Activated T-helper 1 cell treated with anti-CD3 and anti-CD28 coated beads, Interleukin-12 subunit alpha, Interleukin-12 subunit beta, Interleukin-2, Interleukin-4 antibody, amounts not matched to agents 30 ng/mL and 10 ng/mL and 1 ng/mL, durations not matched to agents 14 hours and 24 hours and 36 hours (primary cell): ENCODE measurements at regions not wholly inside any gene's neighbourhood (a gene's known extent, or its start where the extent isn't known, plus 50 kb on each side); places are given as distances from the start of the nearest gene placed in this dataset.
"Not testable (repeated sequence)": the region's sequence is repeated elsewhere in the genome, so short reads cannot be mapped to it uniquely, and the experiment has no call there.

Experiments
- DNase-seq: peaks from one replicate; pipeline ENCODE4 v3.0.0; 2021; ENCODE audit warnings: low spot score
- H3K27ac Mint-ChIP-seq: one replicate; pipeline ENCODE4 v1.8.0; 2021; ENCODE audit warnings: mild to moderate bottlenecking, mixed read lengths
- H3K27me3 Mint-ChIP-seq: one replicate; pipeline ENCODE4 v1.8.0; 2022; ENCODE audit warnings: mild to moderate bottlenecking, moderate library complexity, mixed read lengths; ENCODE audit not compliant: insufficient read depth
- H3K36me3 Mint-ChIP-seq: one replicate; pipeline ENCODE4 v1.8.0; 2021; ENCODE audit warnings: low read depth, mixed read lengths
- H3K4me1 Mint-ChIP-seq: one replicate; pipeline ENCODE4 v1.8.0; 2021; ENCODE audit warnings: low read depth, mixed read lengths
- H3K4me3 Mint-ChIP-seq: one replicate; pipeline ENCODE4 v1.8.0; 2021; ENCODE audit warnings: mild to moderate bottlenecking, moderate library complexity, mixed read lengths
- H3K9me3 Mint-ChIP-seq: one replicate; pipeline ENCODE4 v1.8.0; 2021; ENCODE audit warnings: mixed read lengths
- intact Hi-C: fragments of 100-400 bp; cut with micrococcal nuclease; formaldehyde crosslinking; loops from one replicate; pipeline ENCODE4 v1.15.1; 2024

DNA sequence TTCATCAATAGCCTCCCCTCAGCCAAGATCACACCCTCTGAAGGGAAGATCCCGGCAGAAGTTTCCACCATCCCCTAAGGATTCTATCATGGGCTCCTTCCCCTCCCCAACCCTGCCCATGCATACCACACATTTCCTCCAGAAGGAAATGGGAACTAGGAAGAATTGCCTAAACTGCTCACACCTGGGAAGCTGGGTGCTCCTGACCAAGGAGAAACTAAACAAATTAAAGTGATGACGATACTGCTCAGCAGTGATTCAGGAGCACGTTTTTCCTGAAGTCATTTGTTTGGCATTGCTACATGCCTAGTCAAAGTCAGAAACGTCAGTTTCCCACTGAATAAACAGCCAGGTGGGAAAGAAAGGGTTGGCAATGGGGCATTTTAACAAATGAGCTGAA lies 136.1 kb upstream of the CDYL start:
- H3K36me3 Mint-ChIP-seq, result no peaks in the 10 kb centered on the region
- H3K4me3 Mint-ChIP-seq, result no peak overlapping the region

GRCh38 chr6:4638641-4639040 lies 137.6 kb upstream of the CDYL start:
- Mint-ChIP-seq H3K36me3 (no peaks in the 10 kb centered on the region), H3K4me1 (peaks cover 11% of the 10 kb centered on the region), H3K4me3 (no peak overlapping the region), H3K27ac (no peak overlapping the region), H3K9me3 (peaks cover 32% of the 10 kb centered on the region), H3K27me3 (peaks cover 4% of the 10 kb centered on the region)
- DNase-seq, result no peak
- intact Hi-C loops, result loop anchor here (5.0 kb wide), 3 partner anchors 139 to 1234 kb away; partner anchors contain the start of genes CDYL and RPP40

More for the DNA sequence above, 136.1 kb upstream of the CDYL start:
- no peak overlapping the region for H3K27ac Mint-ChIP-seq
- H3K4me1 Mint-ChIP-seq, result peaks cover 11% of the 10 kb centered on the region
- no peak for DNase-seq
- intact Hi-C loops, result no loop called here
- H3K27me3 Mint-ChIP-seq, result peaks cover 4% of the 10 kb centered on the region
- H3K9me3 Mint-ChIP-seq, result peaks cover 32% of the 10 kb centered on the region

DNA sequence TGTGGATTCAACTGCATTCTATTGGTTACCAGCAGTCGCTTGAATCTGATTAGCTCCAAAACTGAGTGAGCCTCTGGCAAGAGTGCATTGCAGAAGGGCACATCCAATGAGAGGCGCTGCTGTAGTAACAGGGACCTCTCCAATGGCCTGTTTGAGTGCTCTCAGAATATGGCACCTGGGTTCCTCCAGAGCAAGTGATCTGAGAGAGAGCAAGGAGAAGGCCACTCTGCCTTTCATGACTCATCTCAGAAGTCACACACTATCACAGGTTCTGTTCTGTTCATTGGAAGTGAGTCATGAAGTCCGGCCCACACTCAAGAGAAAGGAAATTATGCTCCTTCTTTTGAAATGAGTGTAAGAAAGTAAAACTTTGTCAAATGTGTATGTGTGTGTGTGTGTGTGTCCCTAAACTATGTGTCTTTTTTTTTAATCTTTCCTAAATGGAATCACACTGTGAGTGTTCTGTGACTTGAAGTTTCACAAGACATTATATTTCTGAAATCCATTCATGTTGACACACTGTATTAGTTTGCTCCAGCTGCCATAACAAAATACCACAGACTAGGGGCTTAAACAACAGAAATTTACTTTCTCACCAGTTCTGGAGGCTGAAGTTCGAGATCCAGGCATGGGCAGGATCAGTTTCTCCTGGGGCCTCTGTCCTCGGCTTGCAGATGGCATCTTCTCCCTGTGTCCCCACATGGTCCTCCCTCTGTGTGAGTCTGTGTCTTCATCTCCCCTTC lies 138.3 kb upstream of the CDYL start:
- peak; percentile 8 for DNase-seq
- peaks cover 4% of the 10 kb centered on the region for H3K27me3 Mint-ChIP-seq
- H3K9me3 Mint-ChIP-seq, result peaks cover 32% of the 10 kb centered on the region
- no peaks in the 10 kb centered on the region for H3K36me3 Mint-ChIP-seq
- H3K4me1 Mint-ChIP-seq, result peaks cover 11% of the 10 kb centered on the region
- H3K27ac Mint-ChIP-seq, result peak overlapping the region; percentile 52
- intact Hi-C loops, result loop anchor here (2.0 to 5.0 kb wide), 4 partner anchors 139 to 1234 kb away; partner anchors contain the start of genes CDYL and RPP40
- no peak overlapping the region for H3K4me3 Mint-ChIP-seq

DNA sequence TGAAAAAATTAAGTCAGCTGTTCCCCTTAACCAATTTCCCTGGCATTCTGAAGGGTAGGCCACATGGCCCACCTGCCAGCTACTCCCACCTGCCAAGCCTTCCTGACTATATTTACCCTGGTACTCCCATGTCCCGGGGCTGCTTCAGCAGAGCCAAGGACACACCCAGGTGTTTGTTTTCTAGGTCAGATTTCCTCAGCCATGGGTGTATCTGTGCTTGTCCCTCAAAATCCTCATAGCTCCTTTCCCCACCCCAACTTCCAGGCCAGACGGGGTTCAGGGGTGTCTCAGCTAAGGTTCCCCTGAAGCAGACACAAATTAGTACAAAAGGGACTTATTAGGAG lies 139.4 kb upstream of the CDYL start:
- H3K27me3 Mint-ChIP-seq, result peaks cover 1% of the 10 kb centered on the region
- no peak overlapping the region for H3K4me3 Mint-ChIP-seq
- H3K9me3 Mint-ChIP-seq, result peaks cover 32% of the 10 kb centered on the region
- DNase-seq, result no peak
- H3K27ac Mint-ChIP-seq, result peak overlapping the region; percentile 47
- intact Hi-C loops, result loop anchor here (2.0 to 5.0 kb wide), 4 partner anchors 140 to 1235 kb away; partner anchors contain the start of genes CDYL and RPP40
- peaks cover 11% of the 10 kb centered on the region for H3K4me1 Mint-ChIP-seq
- no peaks in the 10 kb centered on the region for H3K36me3 Mint-ChIP-seq

DNA sequence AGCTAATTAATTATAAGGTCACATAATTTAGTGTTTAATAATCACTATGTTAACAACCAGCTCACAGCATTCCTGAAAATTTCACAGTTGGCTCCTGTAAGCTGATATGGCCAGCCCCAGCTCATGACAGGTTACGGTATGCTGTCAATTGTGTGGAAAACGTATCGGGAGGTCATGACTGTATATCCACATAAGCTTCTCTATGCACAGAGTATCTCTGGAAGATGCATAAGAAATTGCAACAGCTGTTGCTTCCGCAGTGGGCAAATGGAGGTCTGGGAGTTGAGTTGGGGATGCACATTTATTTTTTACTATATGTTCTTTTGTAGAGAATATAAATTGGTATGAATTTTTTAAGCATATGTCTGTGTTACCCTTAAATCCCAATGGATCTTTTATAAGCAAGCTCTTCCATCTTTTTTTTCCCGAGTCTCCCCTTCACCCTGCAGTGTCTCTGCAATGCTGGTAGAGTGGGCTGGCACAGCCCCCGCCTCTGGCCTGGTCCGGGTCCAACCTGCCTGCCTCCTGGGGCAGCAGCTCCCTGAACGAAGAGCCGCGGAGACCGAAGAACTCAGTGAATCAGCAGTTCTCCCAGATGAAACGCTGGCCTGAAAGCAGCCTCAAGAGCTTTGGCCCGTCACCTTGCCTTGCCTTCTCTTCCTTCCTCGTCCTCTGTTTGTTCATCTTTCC lies 139.9 kb upstream of the CDYL start:
- H3K36me3 Mint-ChIP-seq, result no peaks in the 10 kb centered on the region
- H3K27me3 Mint-ChIP-seq, result peaks cover 1% of the 10 kb centered on the region
- H3K27ac Mint-ChIP-seq, result no peak overlapping the region
- peaks cover 11% of the 10 kb centered on the region for H3K4me1 Mint-ChIP-seq
- intact Hi-C loops, result loop anchor here (2.0 to 5.0 kb wide), 4 partner anchors 141 to 1236 kb away; partner anchors contain the start of genes CDYL and RPP40
- no peak for DNase-seq
- H3K9me3 Mint-ChIP-seq, result peaks cover 32% of the 10 kb centered on the region
- no peak overlapping the region for H3K4me3 Mint-ChIP-seq

GRCh38 chr6:4635666-4636065 lies 140.5 kb upstream of the CDYL start:
- Mint-ChIP-seq H3K4me3 (no peak overlapping the region), H3K36me3 (no peaks in the 10 kb centered on the region), H3K27ac (no peak overlapping the region), H3K9me3 (peaks cover 37% of the 10 kb centered on the region), H3K27me3 (peaks cover 1% of the 10 kb centered on the region), H3K4me1 (peaks cover 11% of the 10 kb centered on the region)
- intact Hi-C loops, result loop anchor here (2.0 to 5.0 kb wide), 4 partner anchors 142 to 1237 kb away; partner anchors contain the start of genes CDYL and RPP40
- DNase-seq, result no peak

DNA sequence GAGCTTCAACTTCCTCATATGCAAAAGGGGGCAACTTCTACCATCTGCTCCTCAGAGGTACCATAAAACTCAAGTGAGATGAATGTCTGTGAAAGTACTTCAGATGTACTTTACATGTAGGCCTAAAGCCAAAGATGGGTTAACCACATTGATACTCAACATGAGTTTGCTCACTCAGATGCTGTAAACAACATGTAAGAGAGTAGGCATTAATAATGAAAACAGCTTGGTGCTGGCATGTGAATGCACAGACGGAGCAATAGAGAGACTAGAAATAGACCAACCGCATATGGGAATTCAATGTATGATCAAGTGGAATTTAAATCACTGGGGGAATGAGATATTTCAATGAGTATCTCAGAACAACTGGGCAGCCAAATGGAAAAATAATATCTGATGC lies 143.8 kb upstream of the CDYL start:
- H3K9me3 Mint-ChIP-seq, result peaks cover 27% of the 10 kb centered on the region
- peaks cover 2% of the 10 kb centered on the region for H3K27me3 Mint-ChIP-seq
- DNase-seq, result no peak
- intact Hi-C loops, result no loop called here
- H3K4me3 Mint-ChIP-seq, result no peak overlapping the region
- H3K4me1 Mint-ChIP-seq, result peaks cover under 1% of the 10 kb centered on the region
- H3K36me3 Mint-ChIP-seq, result no peaks in the 10 kb centered on the region
- H3K27ac Mint-ChIP-seq, result no peak overlapping the region

- H3K4me1 Mint-ChIP-seq, H3K27me3 Mint-ChIP-seq, DNase-seq, intact Hi-C loops, H3K27ac Mint-ChIP-seq, H3K4me3 Mint-ChIP-seq, H3K36me3 Mint-ChIP-seq: not testable (repeated sequence)
- H3K9me3 Mint-ChIP-seq, result peaks cover 15% of the 10 kb centered on the region
Observed at GRCh38 chr6:4629789-4630188, 146.4 kb upstream of the CDYL start.

GRCh38 chr6:4625557-4625956 lies 150.6 kb upstream of the CDYL start:
- H3K9me3 Mint-ChIP-seq, result peaks cover 9% of the 10 kb centered on the region
- no peak overlapping the region for H3K4me3 Mint-ChIP-seq
- intact Hi-C loops, result no loop called here
- H3K27ac Mint-ChIP-seq, result no peak overlapping the region
- H3K36me3 Mint-ChIP-seq, result no peaks in the 10 kb centered on the region
- no peaks in the 10 kb centered on the region for H3K4me1 Mint-ChIP-seq
- H3K27me3 Mint-ChIP-seq, result peaks cover 2% of the 10 kb centered on the region
- DNase-seq, result no peak

GRCh38 chr6:4624726-4625125 lies 151.5 kb upstream of the CDYL start:
- Mint-ChIP-seq H3K36me3 (no peaks in the 10 kb centered on the region), H3K9me3 (peaks cover 8% of the 10 kb centered on the region), H3K4me3 (no peak overlapping the region), H3K27me3 (no peaks in the 10 kb centered on the region), H3K27ac (no peak overlapping the region), H3K4me1 (no peaks in the 10 kb centered on the region)
- intact Hi-C loops, result no loop called here
- no peak for DNase-seq

- Mint-ChIP-seq H3K9me3 (no peaks in the 10 kb centered on the region), H3K36me3 (no peaks in the 10 kb centered on the region), H3K4me1 (no peaks in the 10 kb centered on the region), H3K27me3 (peaks cover 4% of the 10 kb centered on the region), H3K27ac (no peak overlapping the region), H3K4me3 (no peak overlapping the region)
- DNase-seq, result no peak
- intact Hi-C loops, result no loop called here
Observed at GRCh38 chr6:4620284-4621151, 155.7 kb upstream of the CDYL start.

DNA sequence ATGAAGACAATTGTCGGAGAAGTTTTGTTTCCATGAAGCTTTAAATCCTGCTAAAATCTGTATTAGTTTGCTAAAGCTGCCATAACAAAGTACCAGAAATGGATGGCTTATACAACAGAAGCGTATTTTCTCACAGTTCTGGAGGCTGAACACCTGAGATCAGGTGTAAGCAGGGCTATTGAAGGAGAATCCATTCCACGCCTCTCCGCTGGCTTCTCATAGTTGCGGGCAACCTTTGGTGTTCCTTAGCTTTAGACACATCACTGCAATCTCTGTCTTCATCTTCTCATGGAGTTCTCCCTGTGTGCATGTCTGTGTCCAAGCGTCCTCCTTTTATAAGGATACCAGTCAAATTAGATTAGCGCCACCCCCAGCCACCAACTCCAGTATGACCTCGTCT lies 159.9 kb upstream of the CDYL start:
- Mint-ChIP-seq H3K9me3 (no peaks in the 10 kb centered on the region), H3K27ac (no peak overlapping the region), H3K27me3 (peaks cover 4% of the 10 kb centered on the region), H3K4me3 (no peak overlapping the region), H3K36me3 (no peaks in the 10 kb centered on the region), H3K4me1 (no peaks in the 10 kb centered on the region)
- intact Hi-C loops, result no loop called here
- no peak for DNase-seq
